ENCODE measurements at regions not wholly inside any gene's neighbourhood (a gene's known extent, or its start where the extent isn't known, plus 50 kb on each side); places are given as distances from the start of the nearest gene placed in this dataset.
"Not testable (repeated sequence)": the region's sequence is repeated elsewhere in the genome, so short reads cannot be mapped to it uniquely, and the experiment has no call there.

GRCh38 chr18:70389036-70389435, 100.2 kb downstream of the SOCS6 start:
- H3K23ac ChIP-seq (ENCODE audit: low read length in 2 of 2); H4K8ac ChIP-seq (ENCODE audit: low read length); H2BK15ac ChIP-seq (ENCODE audit: low read depth, poor library complexity, severe bottlenecking); H3K4me3 ChIP-seq (ENCODE audit: insufficient read depth in 1 of 2, low read depth in 1 of 2, low read length in 2 of 2); H3K18ac ChIP-seq (ENCODE audit: low read depth in 1 of 2, low read length in 2 of 2); H3K36me3 ChIP-seq (ENCODE audit: control insufficient read depth in 1 of 2, insufficient read depth in 2 of 2, low read depth in 1 of 2, low read length in 2 of 2); H2BK5ac ChIP-seq (ENCODE audit: low read depth, low read length, poor library complexity, severe bottlenecking); H3K4me2 ChIP-seq (ENCODE audit: low read length, poor library complexity, severe bottlenecking); H4K91ac ChIP-seq (ENCODE audit: low read length); H3K4me1 ChIP-seq (ENCODE audit: control insufficient read depth, insufficient read depth, low read depth, low read length); H2BK12ac ChIP-seq (ENCODE audit: low read length in 2 of 2); H2AK5ac ChIP-seq (ENCODE audit: low read length, severe bottlenecking); H3K27me3 ChIP-seq (ENCODE audit: control insufficient read depth in 1 of 2, insufficient read depth in 1 of 2, low read length in 2 of 2); H3K9me3 ChIP-seq (ENCODE audit: control insufficient read depth, low read length); H2AFZ ChIP-seq (ENCODE audit: low read depth, low read length); H3K79me1 ChIP-seq (replicated peaks; ENCODE audit: low read length, poor library complexity, severe bottlenecking); H3K4ac ChIP-seq (ENCODE audit: low read depth in 1 of 2, low read length in 2 of 2); DNase-seq; H3K14ac ChIP-seq (ENCODE audit: low read length in 2 of 2); H2BK120ac ChIP-seq (ENCODE audit: low read depth, low read length); H3K27ac ChIP-seq (ENCODE audit: low read length, poor library complexity, severe bottlenecking); H3K9ac ChIP-seq (ENCODE audit: low read length): not testable (repeated sequence)
- 97% methylated on average over 5 of the region's 5 CpGs for WGBS

GRCh38 chr18:70387027-70387426, 98.2 kb downstream of the SOCS6 start:
- H3K4me1 ChIP-seq (ENCODE audit: control insufficient read depth, insufficient read depth, low read depth, low read length) = peaks cover 8% of the 10 kb centered on the region
- 78% methylated on average over 1 of the region's 1 CpG for WGBS
- no peak overlapping the region for H3K4me3 ChIP-seq (ENCODE audit: insufficient read depth in 1 of 2, low read depth in 1 of 2, low read length in 2 of 2)
- no peak overlapping the region for H3K14ac ChIP-seq (ENCODE audit: low read length in 2 of 2)
- H3K4ac ChIP-seq (ENCODE audit: low read depth in 1 of 2, low read length in 2 of 2) = no peak overlapping the region
- no peak overlapping the region for H3K23ac ChIP-seq (ENCODE audit: low read length in 2 of 2)
- no peak for DNase-seq
- H2BK12ac ChIP-seq (ENCODE audit: low read length in 2 of 2) = no peak overlapping the region
- no peak overlapping the region for H3K27ac ChIP-seq (ENCODE audit: low read length, poor library complexity, severe bottlenecking)
- no peak overlapping the region for H3K9ac ChIP-seq (ENCODE audit: low read length)
- no peak overlapping the region for H4K91ac ChIP-seq (ENCODE audit: low read length)
- H3K4me2 ChIP-seq (ENCODE audit: low read length, poor library complexity, severe bottlenecking) = no peak overlapping the region
- H3K27me3 ChIP-seq (ENCODE audit: control insufficient read depth in 1 of 2, insufficient read depth in 1 of 2, low read length in 2 of 2) = no peaks in the 10 kb centered on the region
- no peak overlapping the region for H2AK5ac ChIP-seq (ENCODE audit: low read length, severe bottlenecking)
- no peak overlapping the region for H4K8ac ChIP-seq (ENCODE audit: low read length)
- H3K36me3 ChIP-seq (ENCODE audit: control insufficient read depth in 1 of 2, insufficient read depth in 2 of 2, low read depth in 1 of 2, low read length in 2 of 2) = no peaks in the 10 kb centered on the region
- H2AFZ ChIP-seq (ENCODE audit: low read depth, low read length) = no peak overlapping the region
- H2BK15ac ChIP-seq (ENCODE audit: low read depth, poor library complexity, severe bottlenecking) = no peak overlapping the region
- H3K9me3 ChIP-seq (ENCODE audit: control insufficient read depth, low read length) = no peaks in the 10 kb centered on the region
- no peak overlapping the region for H3K18ac ChIP-seq (ENCODE audit: low read depth in 1 of 2, low read length in 2 of 2)
- H2BK120ac ChIP-seq (ENCODE audit: low read depth, low read length) = no peak overlapping the region
- no peaks in the 10 kb centered on the region for H3K79me1 ChIP-seq (replicated peaks; ENCODE audit: low read length, poor library complexity, severe bottlenecking)
- H2BK5ac ChIP-seq (ENCODE audit: low read depth, low read length, poor library complexity, severe bottlenecking) = no peak overlapping the region

GRCh38 chr18:70386582-70386981, 97.7 kb downstream of the SOCS6 start:
- no peaks in the 10 kb centered on the region for H3K9me3 ChIP-seq (ENCODE audit: control insufficient read depth, low read length)
- no peak overlapping the region for H2BK15ac ChIP-seq (ENCODE audit: low read depth, poor library complexity, severe bottlenecking)
- no peak overlapping the region for H3K9ac ChIP-seq (ENCODE audit: low read length)
- H3K18ac ChIP-seq (ENCODE audit: low read depth in 1 of 2, low read length in 2 of 2) = no peak overlapping the region
- no peak overlapping the region for H2AK5ac ChIP-seq (ENCODE audit: low read length, severe bottlenecking)
- H2BK120ac ChIP-seq (ENCODE audit: low read depth, low read length) = no peak overlapping the region
- no peak overlapping the region for H2AFZ ChIP-seq (ENCODE audit: low read depth, low read length)
- H3K79me1 ChIP-seq (replicated peaks; ENCODE audit: low read length, poor library complexity, severe bottlenecking) = no peaks in the 10 kb centered on the region
- H3K4me3 ChIP-seq (ENCODE audit: insufficient read depth in 1 of 2, low read depth in 1 of 2, low read length in 2 of 2) = no peak overlapping the region
- H3K4me1 ChIP-seq (ENCODE audit: control insufficient read depth, insufficient read depth, low read depth, low read length) = peaks cover 8% of the 10 kb centered on the region
- H3K4me2 ChIP-seq (ENCODE audit: low read length, poor library complexity, severe bottlenecking) = no peak overlapping the region
- no peak overlapping the region for H3K14ac ChIP-seq (ENCODE audit: low read length in 2 of 2)
- no peaks in the 10 kb centered on the region for H3K36me3 ChIP-seq (ENCODE audit: control insufficient read depth in 1 of 2, insufficient read depth in 2 of 2, low read depth in 1 of 2, low read length in 2 of 2)
- H3K4ac ChIP-seq (ENCODE audit: low read depth in 1 of 2, low read length in 2 of 2) = no peak overlapping the region
- no peak overlapping the region for H4K8ac ChIP-seq (ENCODE audit: low read length)
- 100% methylated on average over 1 of the region's 3 CpGs for WGBS
- no peak overlapping the region for H2BK12ac ChIP-seq (ENCODE audit: low read length in 2 of 2)
- H3K27ac ChIP-seq (ENCODE audit: low read length, poor library complexity, severe bottlenecking) = no peak overlapping the region
- no peak overlapping the region for H4K91ac ChIP-seq (ENCODE audit: low read length)
- no peaks in the 10 kb centered on the region for H3K27me3 ChIP-seq (ENCODE audit: control insufficient read depth in 1 of 2, insufficient read depth in 1 of 2, low read length in 2 of 2)
- DNase-seq = no peak
- no peak overlapping the region for H2BK5ac ChIP-seq (ENCODE audit: low read depth, low read length, poor library complexity, severe bottlenecking)
- no peak overlapping the region for H3K23ac ChIP-seq (ENCODE audit: low read length in 2 of 2)

GRCh38 chr18:70385474-70385873, 96.6 kb downstream of the SOCS6 start:
- Histone ChIP-seq H3K4me3 (ENCODE audit: insufficient read depth in 1 of 2, low read depth in 1 of 2, low read length in 2 of 2) (no peak overlapping the region), H3K36me3 (ENCODE audit: control insufficient read depth in 1 of 2, insufficient read depth in 2 of 2, low read depth in 1 of 2, low read length in 2 of 2) (no peaks in the 10 kb centered on the region), H3K9me3 (ENCODE audit: control insufficient read depth, low read length) (no peaks in the 10 kb centered on the region), H2BK12ac (ENCODE audit: low read length in 2 of 2) (peak overlapping the region; percentile 48 to 76), H2BK15ac (ENCODE audit: low read depth, poor library complexity, severe bottlenecking) (no peak overlapping the region), H2AFZ (ENCODE audit: low read depth, low read length) (no peak overlapping the region), H3K18ac (ENCODE audit: low read depth in 1 of 2, low read length in 2 of 2) (no peak overlapping the region), H3K4me1 (ENCODE audit: control insufficient read depth, insufficient read depth, low read depth, low read length) (peaks cover 8% of the 10 kb centered on the region), H3K27ac (ENCODE audit: low read length, poor library complexity, severe bottlenecking) (no peak overlapping the region), H2BK5ac (ENCODE audit: low read depth, low read length, poor library complexity, severe bottlenecking) (no peak overlapping the region), H4K91ac (ENCODE audit: low read length) (no peak overlapping the region), H3K14ac (ENCODE audit: low read length in 2 of 2) (no peak overlapping the region), H2AK5ac (ENCODE audit: low read length, severe bottlenecking) (peak overlapping the region; percentile 61), H3K4me2 (ENCODE audit: low read length, poor library complexity, severe bottlenecking) (no peak overlapping the region), H3K27me3 (ENCODE audit: control insufficient read depth in 1 of 2, insufficient read depth in 1 of 2, low read length in 2 of 2) (no peaks in the 10 kb centered on the region), H3K23ac (ENCODE audit: low read length in 2 of 2) (no peak overlapping the region), H4K8ac (ENCODE audit: low read length) (no peak overlapping the region), H3K9ac (ENCODE audit: low read length) (peak overlapping the region; percentile 35), H3K4ac (ENCODE audit: low read depth in 1 of 2, low read length in 2 of 2) (peak overlapping the region in 1 of 2 experiments; percentile 49), H3K79me1 (replicated peaks; ENCODE audit: low read length, poor library complexity, severe bottlenecking) (no peaks in the 10 kb centered on the region), H2BK120ac (ENCODE audit: low read depth, low read length) (no peak overlapping the region)
- DNase-seq = peak; percentile 32

Data from mesenchymal stem cell (in vitro differentiated cells and primary cell).